Type B pancreatic cell (in vitro differentiated cells): ENCODE measurements at regions not wholly inside any gene's neighbourhood (a gene's known extent, or its start where the extent isn't known, plus 50 kb on each side); places are given as distances from the start of the nearest gene placed in this dataset.

ENCODE experiments used
- DNase-seq: peaks from one replicate; pipeline ENCODE4 v3.0.0; 2021; ENCODE audit warnings: mixed read lengths; ENCODE audit not compliant: unreplicated experiment; ENCODE audit errors: extremely low spot score
- H3K27ac Mint-ChIP-seq: 2 replicates; pipeline ENCODE4 v1.8.0; 2021; ENCODE audit warnings: mild to moderate bottlenecking, mixed read lengths
- H3K27me3 Mint-ChIP-seq: 2 replicates; pipeline ENCODE4 v1.8.0; 2021; ENCODE audit warnings: mixed read lengths
- H3K36me3 Mint-ChIP-seq: 2 replicates; pipeline ENCODE4 v1.8.0; 2021; ENCODE audit warnings: mixed read lengths
- H3K4me1 Mint-ChIP-seq: one replicate; pipeline ENCODE4 v1.8.0; 2021; ENCODE audit warnings: mixed read lengths; ENCODE audit not compliant: unreplicated experiment
- H3K4me3 Mint-ChIP-seq: 2 replicates; pipeline ENCODE4 v1.8.0; 2021; ENCODE audit warnings: mild to moderate bottlenecking, mixed read lengths
- H3K9me3 Mint-ChIP-seq: 2 replicates; pipeline ENCODE4 v1.8.0; 2021; ENCODE audit warnings: mixed read lengths
- TF ChIP-seq, protein P1 (sequence below): fragments of 200-600 bp; sonication (generic); conservative IDR thresholded peaks from 2 replicates; pipeline ENCODE4 v1.5.0; 2021; ENCODE audit warnings: antibody characterized with exemption, mild to moderate bottlenecking

DNA sequence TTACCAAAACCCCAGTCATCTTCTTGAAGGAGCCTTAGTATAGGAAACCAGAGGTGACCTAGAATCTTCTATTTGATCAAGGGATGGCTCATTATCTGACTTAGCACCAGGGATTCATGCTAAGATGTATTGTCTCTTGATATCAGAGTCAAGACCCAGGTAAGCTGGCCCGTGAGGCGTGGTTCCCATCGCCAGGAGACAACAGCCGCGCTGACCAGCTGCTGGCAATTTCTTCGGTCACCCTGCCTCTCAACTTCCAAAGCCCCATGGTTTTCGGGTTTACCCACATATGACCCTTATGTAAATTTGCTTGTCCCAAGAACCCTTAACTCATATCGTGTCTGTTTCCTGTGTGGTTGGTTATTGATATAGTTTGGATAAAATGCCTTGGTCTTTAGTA, 77.7 kb upstream of the VSTM2B start:
- no peak for DNase-seq
- Mint-ChIP-seq H3K27ac (no peak overlapping the region), H3K27me3 (peaks cover 42% of the 10 kb centered on the region), H3K9me3 (no peaks in the 10 kb centered on the region), H3K36me3 (no peaks in the 10 kb centered on the region), H3K4me1 (no peaks in the 10 kb centered on the region), H3K4me3 (no peak overlapping the region)
- TF ChIP-seq, protein P1, sequence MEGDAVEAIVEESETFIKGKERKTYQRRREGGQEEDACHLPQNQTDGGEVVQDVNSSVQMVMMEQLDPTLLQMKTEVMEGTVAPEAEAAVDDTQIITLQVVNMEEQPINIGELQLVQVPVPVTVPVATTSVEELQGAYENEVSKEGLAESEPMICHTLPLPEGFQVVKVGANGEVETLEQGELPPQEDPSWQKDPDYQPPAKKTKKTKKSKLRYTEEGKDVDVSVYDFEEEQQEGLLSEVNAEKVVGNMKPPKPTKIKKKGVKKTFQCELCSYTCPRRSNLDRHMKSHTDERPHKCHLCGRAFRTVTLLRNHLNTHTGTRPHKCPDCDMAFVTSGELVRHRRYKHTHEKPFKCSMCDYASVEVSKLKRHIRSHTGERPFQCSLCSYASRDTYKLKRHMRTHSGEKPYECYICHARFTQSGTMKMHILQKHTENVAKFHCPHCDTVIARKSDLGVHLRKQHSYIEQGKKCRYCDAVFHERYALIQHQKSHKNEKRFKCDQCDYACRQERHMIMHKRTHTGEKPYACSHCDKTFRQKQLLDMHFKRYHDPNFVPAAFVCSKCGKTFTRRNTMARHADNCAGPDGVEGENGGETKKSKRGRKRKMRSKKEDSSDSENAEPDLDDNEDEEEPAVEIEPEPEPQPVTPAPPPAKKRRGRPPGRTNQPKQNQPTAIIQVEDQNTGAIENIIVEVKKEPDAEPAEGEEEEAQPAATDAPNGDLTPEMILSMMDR = no peak

DNA sequence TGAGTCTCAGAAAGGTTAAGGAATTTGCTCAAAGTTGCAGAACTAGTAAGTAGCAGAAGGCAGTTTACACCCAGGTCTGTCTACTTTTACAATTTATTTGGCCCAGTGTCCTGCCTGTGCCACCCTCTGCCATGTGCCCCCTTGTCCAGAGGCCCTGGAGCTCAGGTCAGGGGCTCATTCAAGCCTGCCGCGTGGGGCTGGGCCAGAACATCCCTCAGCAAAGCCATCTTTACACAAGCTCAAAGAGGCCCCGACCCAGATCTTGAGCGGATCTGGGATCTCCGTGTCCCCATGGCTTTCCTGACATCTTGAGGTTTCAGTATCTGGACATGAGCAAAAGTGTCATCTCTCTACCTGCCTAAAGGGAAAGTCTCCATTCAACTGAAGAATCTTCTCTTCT, 76.4 kb upstream of the VSTM2B start:
- Mint-ChIP-seq H3K27ac (no peak overlapping the region), H3K36me3 (no peaks in the 10 kb centered on the region), H3K4me3 (no peak overlapping the region), H3K9me3 (no peaks in the 10 kb centered on the region), H3K27me3 (peaks cover 40% of the 10 kb centered on the region), H3K4me1 (no peaks in the 10 kb centered on the region)
- TF ChIP-seq, protein P1 = no peak
- no peak for DNase-seq

DNA sequence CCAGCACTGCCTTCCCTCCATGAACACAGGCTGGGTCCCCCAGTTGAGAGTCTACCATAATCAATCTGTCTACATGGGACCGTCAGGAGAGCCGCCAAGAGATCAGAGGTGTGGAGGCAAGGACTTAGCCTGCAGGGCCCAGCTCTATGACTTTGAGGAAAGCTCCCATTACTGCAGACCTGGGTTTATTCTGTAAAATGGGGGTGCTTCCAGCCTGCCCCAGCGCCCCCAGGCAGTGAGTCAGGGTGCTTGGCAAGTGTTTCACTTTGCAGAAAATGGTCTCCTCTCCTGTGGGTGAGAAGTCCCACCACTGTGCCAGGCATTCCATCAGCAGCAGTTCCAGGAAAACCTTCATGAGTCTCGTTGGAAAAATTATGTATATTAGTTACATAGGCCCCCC, 75.5 kb upstream of the VSTM2B start:
- H3K36me3 Mint-ChIP-seq = no peaks in the 10 kb centered on the region

DNA sequence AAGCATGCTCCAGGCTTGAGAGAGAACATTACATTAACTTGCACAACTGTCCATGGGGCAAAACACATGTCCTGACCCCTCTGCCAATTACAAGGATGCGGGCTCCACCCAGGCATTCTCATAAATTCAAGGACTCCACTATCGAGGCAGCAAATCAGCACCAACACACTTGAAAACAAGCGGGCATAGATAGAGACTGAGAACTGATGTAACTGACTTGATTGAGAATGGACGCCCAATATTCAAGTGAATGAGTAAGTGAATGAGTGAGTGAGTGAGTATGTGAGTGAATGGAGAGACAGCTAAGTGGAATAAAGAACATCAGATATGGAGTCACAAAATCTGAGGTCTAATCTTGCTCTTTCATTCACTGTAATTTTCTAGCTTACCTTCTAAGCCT, 75.0 kb upstream of the VSTM2B start:
- peaks cover 41% of the 10 kb centered on the region for H3K27me3 Mint-ChIP-seq
- no peaks in the 10 kb centered on the region for H3K4me1 Mint-ChIP-seq
- DNase-seq = no peak
- H3K36me3 Mint-ChIP-seq = no peaks in the 10 kb centered on the region
- no peaks in the 10 kb centered on the region for H3K9me3 Mint-ChIP-seq
- TF ChIP-seq, protein P1 = no peak
- no peak overlapping the region for H3K27ac Mint-ChIP-seq
- no peak overlapping the region for H3K4me3 Mint-ChIP-seq

More for the DNA sequence above, 75.5 kb upstream of the VSTM2B start:
- H3K27me3 Mint-ChIP-seq = peaks cover 42% of the 10 kb centered on the region
- no peak overlapping the region for H3K4me3 Mint-ChIP-seq
- no peak overlapping the region for H3K27ac Mint-ChIP-seq
- DNase-seq = no peak
- TF ChIP-seq, protein P1 = no peak
- H3K9me3 Mint-ChIP-seq = no peaks in the 10 kb centered on the region
- no peaks in the 10 kb centered on the region for H3K4me1 Mint-ChIP-seq

DNA sequence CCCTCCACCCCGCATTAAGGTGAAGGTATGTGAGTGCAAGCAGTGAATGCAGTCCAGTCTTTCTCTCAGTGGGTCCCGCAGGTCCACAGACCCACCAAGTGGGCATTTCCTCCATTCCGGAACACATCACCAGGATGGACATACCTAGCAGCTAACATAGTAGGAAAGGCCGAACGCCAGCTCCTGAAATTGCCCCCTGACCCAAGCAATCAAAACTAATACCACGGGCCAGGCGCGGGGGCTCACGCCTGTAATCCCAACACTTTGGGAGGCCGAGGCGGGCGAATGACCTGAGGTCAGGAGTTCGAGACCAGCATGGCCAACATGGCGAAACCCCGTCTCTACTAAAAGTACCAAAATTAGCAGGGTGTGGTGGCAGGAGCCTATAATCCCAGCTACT, 71.7 kb upstream of the VSTM2B start:
- TF ChIP-seq, protein P1 = no peak
- H3K4me3 Mint-ChIP-seq = no peak overlapping the region
- H3K27ac Mint-ChIP-seq = no peak overlapping the region
- no peaks in the 10 kb centered on the region for H3K4me1 Mint-ChIP-seq
- H3K36me3 Mint-ChIP-seq = no peaks in the 10 kb centered on the region
- no peak for DNase-seq
- no peaks in the 10 kb centered on the region for H3K9me3 Mint-ChIP-seq
- H3K27me3 Mint-ChIP-seq = peaks cover 54% of the 10 kb centered on the region

DNA sequence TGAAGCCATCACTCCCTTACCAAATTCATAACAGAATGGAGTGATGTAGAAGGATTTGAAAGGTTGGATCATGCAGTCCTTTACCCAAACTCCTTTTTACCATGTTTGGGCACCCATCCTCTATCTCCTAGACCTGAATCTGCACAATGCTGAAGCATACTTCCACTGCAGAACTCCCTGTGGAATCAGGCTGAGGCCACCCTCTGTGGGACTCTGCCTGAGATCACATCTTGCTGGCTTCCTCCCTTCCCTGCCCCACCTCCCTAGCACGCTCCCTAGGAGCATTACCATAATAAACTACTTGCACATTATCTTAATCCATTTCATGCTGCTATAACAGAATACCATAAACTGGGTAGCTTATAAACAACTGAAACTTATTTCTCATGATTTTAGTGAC, 68.4 kb upstream of the VSTM2B start:
- Mint-ChIP-seq H3K4me1 (no peaks in the 10 kb centered on the region), H3K9me3 (no peaks in the 10 kb centered on the region), H3K36me3 (no peaks in the 10 kb centered on the region), H3K4me3 (no peak overlapping the region), H3K27me3 (peaks cover 38% of the 10 kb centered on the region), H3K27ac (no peak overlapping the region)
- peak; percentile 42 for DNase-seq
- TF ChIP-seq, protein P1 = no peak
